Ammon's horn (tissue), 1 donor: ENCODE measurements at regions not wholly inside any gene's neighbourhood (a gene's known extent, or its start where the extent isn't known, plus 50 kb on each side); places are given as distances from the start of the nearest gene placed in this dataset.
A peak's percentile ranks its signal among the peaks of the same experiment; 100 is the strongest.

Source experiments
- DNase-seq: peaks from one replicate; pipeline ENCODE4 v3.0.0-alpha.2; 2016; ENCODE audit warnings: low spot score

DNA sequence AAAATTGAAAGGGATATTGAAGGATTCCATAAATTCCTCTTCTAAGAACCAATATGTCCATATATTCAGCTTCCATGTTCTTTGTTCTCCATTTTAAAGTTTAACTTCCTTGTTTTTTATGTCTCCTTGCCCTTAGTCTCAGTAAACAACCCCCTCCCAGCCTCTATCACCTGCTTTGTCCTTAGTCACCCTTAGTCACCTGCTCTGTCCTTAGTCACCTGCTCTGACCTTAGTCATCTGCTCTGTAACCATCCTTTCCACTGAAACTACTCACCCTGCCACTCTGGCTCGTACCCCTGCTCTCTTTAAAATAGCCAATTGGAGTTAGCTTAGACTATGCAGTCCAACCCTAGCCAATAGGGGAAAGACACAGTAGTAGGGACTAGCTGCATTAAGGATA, 136.2 kb upstream of the TMEM106B start:
- DNase-seq = no peak

DNA sequence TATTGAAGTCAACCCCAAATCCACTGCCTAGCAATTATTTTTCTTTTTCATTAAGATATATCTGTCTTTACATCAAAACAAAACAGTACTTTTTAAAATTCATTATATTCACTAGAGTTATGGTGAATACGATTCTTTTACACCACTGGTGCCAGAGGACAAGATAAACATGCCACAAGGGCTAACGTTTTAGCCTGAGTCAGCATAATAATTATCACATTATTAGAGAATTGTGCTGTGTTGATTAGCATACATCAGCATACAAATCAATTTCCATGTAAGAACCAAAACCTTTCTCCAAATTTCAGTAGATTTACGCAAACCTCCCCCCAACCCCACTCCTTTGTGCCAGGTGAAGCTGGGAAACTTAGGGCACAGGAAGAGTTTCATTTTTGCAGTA, 131.1 kb upstream of the TMEM106B start:
- DNase-seq = no peak

DNA sequence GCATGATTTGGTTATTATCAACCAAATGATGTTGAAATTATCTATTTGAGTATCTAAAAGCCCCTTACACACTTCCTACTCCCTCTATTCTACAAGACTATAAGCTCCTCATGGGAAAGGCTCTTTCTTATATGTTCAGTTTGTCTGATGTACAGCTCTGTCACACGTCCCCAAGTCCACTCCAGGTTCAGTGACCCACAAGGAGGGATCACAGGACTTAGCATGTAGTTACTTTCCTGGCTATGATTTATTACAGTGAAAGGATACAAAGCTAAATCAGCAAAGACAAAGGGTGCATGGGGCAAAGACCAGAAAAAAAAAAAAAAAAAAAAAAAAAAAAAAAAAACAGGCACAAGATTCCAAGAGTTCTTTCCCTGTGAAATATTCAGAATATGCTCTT, 125.6 kb upstream of the TMEM106B start:
- DNase-seq = no peak

DNA sequence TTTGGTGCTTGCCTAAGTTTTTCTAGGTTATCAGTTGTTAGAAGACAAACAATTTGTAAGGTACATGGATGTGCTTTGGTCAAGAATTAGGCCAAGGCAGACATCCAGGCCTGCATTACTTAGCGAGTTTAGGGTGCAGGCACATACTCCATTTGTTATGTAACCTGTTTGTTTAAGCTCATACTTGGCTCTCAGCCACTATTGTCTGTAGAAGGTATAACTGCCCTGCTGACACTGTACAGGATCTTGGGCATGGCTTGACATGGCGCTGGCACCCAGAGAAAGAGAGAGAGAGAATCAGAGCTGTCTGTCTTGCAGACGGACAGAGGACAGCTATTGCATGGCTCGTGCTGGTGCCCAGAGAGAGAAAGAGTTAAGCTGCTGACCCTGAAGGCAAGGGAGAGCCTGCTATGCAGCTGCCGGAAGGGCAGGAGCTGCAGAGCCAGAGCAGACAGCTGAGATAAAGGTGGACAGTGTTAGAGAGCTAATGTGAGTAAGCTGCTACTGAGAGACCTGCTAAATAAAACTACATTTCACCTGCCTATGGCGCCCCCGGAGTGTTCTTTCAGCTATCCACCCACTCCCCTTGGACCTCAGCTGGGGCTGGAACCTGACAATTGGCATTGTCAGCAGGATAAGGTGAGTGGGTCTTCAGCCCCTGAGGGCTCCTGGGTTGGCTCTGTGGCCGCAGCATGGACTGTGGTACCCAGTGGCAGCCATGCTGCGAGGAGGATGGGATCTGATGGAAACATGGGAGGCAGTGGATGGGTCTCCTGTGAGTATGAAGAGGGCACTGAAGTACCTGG, 120.9 kb upstream of the TMEM106B start:
- no peak for DNase-seq

DNA sequence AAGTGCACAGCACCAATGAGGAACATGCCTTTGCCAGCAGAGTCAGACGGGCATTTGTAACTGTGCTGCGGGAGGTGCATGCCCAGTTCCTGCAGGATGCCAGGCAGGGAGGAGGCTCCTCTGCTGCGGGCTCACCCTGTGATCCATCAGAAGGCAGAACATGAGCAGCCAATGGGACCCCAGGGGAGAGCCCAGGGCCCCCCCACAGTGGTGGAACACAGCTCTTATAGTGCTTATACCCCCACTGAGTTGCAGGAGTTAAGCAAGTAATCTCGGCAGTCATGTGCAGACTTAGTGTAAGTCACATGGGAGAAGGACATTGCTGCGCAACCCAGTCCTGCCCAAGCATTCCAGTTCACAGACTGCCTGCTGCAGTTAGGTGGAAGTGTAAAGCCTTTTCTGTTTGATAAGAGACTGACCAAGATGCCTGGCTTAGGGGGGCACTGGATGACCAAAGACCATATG, 120.3 kb upstream of the TMEM106B start:
- no peak for DNase-seq

DNA sequence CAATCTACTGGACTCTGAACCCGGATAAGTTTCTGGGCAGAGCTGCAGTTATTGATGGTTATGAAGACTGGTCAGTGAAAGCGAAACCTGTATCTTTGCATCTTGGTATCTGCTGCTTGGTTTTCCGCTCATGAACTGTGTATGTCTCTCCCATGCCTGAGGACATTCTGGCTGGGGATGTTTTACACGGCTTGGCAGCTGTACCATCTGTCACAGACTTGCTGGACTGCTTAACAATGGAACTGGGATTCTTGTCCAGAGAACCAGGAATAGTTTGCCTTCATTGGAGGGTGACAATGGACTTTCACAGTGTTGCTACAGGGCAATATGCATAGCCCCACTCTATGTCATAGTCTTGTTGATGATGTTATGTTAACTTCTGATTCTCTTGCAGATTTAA, 119.9 kb upstream of the TMEM106B start:
- DNase-seq = no peak

DNA sequence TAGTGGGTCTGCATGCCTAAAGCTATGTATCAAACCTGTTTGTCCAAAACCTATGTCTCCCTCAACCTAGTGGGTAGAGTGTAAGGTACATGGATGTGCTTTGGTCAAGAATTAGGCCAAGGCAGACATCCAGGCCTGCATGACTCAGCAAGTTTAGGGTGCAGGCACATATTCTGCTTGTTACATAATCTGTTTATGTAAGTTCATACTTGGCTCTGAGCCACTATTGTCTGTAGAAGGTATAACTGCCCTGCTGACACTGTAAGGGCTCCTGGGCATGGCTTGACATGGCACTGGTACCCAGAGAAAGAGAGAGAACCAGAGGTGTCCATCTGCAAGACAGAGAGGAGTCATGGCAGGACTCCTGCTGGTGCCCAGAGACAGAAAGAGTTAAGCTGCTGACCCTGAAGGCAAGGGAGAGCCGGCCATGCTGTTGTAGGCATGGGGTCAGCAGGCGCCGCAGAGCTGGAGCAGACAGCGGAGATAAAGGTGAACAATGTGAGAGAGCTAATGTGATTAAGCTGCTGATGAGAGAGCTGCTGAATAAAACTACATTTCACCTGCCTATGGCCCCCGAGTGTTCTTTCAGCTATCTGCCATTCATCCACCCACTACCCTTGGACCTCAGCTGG, 118.5 kb upstream of the TMEM106B start:
- no peak for DNase-seq

DNA sequence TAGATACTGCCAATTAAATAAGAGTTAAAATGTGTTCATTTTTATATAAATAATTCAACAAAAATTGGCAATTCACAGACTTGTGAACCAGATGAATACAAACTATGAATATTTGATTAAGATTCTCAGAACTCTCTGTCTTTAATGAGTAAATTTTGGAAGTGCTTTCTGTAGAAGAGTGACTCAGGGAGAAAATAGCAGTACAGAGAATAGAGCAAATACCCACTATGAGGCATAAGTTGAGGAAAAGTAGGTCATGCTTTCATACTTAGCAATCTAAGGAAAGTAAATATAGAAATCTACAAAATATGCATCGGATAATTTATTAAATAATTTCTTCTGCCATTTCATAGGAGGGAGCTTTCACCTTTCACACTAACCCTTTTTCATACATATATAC, 117.7 kb upstream of the TMEM106B start:
- no peak for DNase-seq

DNA sequence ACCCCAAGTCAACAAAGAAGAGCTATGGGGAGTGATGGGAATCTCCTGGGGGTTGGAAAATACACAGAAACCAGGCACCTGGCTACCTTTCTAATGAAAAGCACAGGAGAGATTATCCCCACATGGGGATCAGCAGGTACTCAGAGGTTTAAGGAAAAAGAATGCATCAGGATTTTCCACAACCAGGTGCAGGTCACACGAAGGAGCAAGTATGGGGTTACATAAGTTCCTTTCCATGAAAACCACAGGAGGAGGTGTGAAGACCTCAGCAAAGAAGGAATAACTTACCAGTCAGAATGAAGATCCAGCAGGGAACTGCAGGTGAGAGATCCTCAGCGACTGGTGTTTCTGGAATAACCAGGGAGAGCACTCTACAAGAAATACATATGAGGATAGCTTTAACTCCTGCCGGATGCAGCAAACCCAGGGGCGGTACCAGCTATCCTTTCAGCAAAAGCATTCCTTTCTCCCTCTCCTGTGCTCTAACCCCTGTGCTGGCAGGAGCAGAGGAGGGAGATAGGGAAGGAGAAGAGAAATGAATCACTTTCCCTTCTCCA, 116.7 kb upstream of the TMEM106B start:
- DNase-seq = no peak

DNA sequence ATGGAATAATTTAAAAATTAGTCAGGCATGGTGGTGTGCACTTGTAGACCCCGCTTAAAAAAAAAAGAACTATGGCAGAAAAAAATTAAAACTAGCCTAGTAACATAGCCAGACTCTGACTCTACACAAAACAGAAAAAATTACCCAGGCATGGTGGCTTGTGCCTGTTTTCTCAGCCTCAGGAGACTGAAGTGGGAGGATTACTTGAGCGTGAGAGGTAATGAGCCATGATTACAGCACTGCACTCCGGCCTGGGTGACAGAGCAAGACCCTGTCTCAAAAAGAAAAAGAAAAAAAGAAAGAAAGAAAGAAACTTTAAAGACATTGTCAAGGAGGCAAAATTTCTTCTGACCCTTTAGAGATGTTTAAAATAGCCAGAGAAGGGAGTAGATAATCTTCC, 109.0 kb upstream of the TMEM106B start:
- DNase-seq = no peak

DNA sequence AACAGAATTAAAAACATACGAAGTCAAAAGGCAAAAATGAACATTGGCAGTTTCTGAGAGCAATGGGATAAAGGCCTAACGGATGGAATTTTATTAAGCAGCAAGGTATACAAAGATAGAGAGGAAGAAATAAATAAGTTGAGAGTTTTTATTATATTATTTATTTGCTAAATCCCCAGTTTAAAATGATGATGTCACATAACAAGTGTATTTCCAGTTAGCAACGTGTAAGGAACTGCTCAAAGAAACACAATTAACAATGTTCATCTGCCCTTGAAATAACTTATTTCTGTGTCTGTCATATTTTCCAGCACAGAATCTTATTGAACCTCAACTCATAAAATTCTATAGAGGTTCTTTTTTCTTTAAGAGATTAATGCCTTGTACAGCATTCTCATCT, 108.6 kb upstream of the TMEM106B start:
- no peak for DNase-seq

DNA sequence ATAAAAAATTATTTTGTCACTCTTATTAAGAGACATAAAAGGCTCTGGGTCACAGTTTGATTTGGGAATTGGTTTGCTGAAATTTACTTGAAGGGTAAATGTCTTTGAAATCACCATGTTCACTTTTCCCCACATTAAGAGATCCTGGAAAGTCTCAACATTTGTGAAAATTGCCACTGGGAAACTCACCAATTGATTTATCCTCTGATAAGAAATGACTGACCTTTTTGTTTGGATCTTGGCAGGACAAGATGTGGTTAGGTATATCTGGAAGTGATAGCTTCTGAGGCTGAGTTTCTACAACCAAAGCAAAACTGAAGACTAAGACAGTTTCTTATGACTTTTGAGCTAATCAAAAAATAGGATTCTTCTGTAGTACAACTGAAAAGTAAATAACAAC, 107.1 kb upstream of the TMEM106B start:
- no peak for DNase-seq

DNA sequence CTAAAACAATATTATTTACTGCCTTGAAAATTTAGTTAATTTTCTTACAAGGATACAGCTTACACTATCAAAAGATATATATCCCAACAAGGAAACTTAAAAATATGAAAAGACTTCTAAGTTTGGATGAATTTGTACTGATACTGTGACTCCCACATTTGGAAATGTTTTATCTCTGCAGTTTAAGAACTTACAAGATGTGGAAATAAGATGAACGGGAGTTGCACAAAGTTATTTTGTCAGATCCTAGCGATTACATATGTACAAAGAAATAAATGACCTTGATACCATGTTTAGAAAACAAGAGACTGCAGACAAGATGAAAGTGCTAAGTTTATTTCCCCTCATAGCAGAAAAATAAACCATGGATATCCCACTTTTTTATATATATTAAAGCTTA, 103.7 kb upstream of the TMEM106B start:
- DNase-seq = no peak

DNA sequence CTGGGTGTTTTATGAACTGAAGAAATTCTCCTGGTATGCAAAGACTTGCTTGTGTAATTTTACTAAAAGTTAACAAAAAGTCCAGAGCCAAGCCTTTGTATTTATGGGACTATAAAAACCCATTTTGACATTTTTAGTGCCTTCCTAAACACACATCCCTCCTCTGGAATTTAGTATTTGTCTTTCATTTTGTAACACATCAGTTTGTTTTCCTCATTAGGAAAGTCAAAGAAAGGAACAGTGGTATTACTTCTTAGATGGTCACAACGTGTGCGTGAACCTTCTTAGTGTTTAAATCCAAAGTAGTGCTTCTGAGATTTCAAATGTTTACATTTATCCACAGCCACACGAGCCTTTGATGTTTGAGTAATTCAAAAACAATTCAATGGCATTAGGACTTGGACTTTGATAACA, 103.2 kb upstream of the TMEM106B start:
- no peak for DNase-seq

DNA sequence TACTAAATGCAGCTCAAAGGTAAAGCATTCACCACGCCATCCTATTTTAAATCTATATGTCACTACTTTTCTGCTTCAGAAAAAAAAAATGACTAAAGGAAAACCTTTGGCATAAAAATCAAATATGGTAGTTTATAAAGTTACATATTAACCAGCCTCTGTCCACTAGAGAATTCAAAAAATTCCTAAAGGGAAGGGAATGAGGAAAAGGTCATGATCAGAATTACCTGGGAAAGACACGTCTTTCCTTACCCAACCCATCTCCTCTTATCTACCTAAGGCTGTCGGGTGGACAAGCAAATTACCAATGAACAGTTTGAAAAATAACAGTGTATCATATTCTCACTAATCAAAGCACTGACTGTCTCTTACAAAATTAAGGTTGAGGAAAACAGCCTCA, 100.7 kb upstream of the TMEM106B start:
- DNase-seq = no peak

DNA sequence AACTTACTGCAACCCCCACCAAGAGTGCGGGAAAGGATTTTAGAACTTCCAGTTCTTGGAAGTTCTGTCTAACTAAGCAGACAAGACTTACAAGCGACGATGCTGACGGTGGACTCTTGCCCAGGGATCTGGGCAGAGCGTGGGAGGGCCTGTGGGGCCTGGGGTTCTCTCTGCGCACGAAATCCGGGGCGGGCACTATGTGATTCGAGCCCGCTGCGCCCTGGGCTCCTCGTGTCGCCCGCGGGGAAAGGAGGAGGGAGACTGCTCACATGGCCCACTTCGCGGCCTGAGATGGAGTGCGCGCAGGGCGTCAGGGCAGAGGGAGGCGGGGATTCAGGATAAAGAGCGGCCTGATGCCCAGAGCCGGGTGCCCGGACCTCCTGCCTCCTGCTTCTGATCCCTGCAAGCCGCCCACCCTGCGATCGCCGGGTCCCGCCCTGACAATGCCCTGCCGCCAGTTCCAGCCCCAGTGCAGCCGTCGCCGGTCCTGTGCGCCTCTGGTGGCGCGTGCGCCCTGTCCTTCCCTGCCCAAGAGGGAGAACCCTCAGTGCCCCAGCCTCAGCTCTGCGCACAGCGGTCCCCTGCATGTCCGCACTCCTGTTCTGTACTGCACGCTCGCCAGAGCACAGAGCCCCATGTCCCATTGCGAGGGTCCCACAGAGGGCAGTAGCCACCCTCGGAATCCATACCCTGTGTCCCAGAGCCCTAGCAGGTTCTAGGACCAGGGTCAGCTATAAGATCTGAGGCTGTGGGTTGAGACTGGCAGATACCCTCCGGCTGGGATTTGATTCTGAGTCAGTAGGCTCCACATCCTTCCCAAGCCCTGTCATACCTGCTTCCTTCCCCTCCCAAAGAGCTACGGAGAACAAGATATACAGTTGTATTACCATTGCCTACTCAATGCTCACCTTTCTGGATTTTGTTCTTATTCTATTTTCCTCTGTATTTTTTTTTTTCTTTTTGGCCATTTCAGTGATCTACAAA, 99.4 kb upstream of the TMEM106B start:
- peak; percentile 66 for DNase-seq

DNA sequence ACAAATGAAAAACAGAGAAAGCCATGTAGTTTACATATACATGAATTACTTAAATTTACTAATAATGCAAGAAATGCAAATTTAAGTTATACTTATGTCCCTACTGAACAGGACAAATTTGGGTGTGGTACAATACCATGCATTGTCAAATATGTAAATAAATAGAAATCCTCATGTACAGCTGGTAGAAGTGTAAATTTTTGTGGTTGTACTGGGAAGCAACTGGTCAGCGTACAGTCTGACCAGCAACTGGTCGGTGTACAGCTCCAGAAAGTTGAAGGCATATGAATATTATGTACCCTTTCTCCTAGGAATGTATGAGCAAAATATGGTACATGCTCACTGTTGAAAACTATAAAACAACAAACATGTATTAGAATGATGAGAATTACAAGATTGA, 93.9 kb upstream of the TMEM106B start:
- no peak for DNase-seq

DNA sequence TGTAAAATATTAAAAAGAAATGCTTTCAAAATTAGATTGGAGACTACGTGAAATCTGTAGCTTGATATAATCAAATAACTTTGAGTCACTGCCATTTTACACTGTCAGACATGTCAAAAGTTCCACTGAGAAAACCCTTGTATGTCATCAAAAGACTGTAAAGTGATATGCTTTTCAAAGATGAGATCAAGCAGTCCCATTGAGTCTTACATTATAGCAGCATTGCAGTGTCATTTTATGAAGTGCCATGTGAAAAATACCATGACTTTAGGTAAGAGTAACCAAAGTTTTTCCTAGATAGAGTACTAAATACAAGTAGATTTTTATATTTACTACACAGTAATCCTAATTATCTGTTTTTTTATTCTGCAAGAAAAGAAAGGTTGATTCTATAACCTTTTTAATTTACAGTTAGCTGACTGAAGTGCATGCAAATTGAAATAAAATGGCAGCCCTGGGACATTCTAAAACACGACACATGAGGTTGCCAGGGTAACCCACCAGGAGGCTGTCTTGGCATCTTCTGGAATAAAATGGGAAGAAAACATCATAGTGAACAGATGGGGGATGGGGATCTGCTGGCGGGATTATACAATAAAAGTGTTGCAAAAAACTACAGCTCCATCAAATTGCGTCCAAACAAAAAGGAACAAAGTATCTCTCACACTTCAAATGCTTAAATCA, 91.3 kb upstream of the TMEM106B start:
- DNase-seq = peak; percentile 54

DNA sequence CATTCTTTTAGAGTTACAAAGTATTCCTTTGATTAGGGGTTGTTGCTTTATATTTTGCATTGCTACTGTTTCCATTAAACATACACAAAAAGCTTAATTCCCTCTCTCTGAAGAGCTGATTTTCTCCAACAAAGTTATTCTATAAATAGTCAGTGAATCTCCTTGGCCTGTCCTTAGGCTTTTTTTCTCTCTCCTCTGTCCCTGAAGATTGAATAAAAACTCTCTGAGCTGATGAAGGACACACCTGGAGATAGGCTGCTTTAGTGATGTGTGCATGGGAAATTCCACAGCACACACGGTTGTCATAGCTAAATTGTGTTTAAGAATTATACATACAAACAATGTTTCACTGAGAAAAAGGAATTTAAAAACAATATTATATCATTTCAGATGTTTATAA, 90.5 kb upstream of the TMEM106B start:
- no peak for DNase-seq

DNA sequence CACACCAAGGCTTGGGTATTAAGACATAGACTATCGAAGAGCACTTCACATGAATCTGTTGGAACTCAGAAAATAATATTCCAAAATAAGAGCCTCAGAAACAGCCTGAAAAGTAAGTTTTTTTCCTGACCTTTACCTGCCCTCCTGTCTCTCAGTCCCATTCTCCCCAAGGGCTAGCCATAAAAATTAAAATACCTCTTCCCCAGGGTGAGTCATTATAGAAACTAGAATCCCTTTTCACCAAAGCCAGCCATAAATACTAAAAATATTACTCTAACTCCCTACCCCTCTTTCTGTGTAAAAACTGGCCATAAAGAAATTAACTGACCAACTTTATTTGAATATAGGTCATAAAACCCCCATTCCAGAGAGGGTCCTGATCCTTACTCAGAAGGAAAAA, 87.9 kb upstream of the TMEM106B start:
- DNase-seq = no peak

DNA sequence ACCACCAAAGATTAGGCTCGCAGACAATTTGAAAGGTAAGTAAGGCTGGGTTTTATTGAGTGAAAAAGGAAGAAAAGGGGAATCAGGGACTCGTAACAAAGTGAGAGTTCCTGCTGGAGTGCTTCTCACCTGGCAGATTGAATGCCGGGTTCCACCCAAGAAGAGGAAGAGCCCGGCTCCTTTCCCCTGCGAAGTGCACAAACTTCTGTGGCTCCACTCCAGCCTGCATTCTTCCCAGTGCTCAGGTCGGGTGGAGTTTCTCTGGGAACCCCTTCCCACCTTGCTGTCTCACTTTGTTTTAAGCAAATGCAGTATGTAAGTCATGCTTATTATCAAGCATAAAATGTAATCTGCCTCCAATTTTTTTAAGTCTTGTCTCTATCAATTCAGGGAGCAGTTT, 87.1 kb upstream of the TMEM106B start:
- DNase-seq = no peak

DNA sequence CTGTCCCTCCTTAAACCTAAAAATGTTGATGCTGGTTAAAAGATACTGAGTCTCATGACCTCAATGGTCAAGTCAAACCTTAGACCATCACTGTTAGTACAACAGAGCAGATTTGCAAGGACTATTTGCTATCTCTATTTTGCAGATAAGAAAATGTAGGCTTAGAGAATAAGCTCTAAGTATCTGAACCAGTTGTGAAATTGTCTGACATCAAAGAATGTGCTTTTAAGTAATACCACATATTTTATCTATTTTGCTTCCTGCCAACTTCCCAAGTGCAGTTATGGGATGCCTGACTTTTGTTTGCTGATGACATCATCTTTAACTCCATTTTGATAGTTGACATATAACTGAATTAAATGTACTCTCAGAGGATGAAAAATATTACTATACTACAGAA, 83.6 kb upstream of the TMEM106B start:
- no peak for DNase-seq
